Mammary epithelial cell (primary cell): ENCODE measurements at regions not wholly inside any gene's neighbourhood (a gene's known extent, or its start where the extent isn't known, plus 50 kb on each side); places are given as distances from the start of the nearest gene placed in this dataset.

Experiments
- EZH2 ChIP-seq: IDR thresholded peaks from 2 replicates; pipeline ENCODE4 v1.6.1; 2012; ENCODE audit warnings: low read length, inconsistent platforms, borderline replicate concordance
- TF ChIP-seq, protein P1 (sequence below), 2 donors: IDR thresholded peaks in 1 of 2; conservative IDR thresholded peaks in 1 of 2; 2 replicates each; pipeline ENCODE4 v1.5.1; 2011 to 2012; ENCODE audit warnings: inconsistent platforms in 2 of 2, low read length in 2 of 2, mild to moderate bottlenecking in 2 of 2, control low read depth in 1 of 2, low read depth in 1 of 2; ENCODE audit not compliant: insufficient read depth in 1 of 2; ENCODE audit errors: extremely low read depth in 1 of 2

DNA sequence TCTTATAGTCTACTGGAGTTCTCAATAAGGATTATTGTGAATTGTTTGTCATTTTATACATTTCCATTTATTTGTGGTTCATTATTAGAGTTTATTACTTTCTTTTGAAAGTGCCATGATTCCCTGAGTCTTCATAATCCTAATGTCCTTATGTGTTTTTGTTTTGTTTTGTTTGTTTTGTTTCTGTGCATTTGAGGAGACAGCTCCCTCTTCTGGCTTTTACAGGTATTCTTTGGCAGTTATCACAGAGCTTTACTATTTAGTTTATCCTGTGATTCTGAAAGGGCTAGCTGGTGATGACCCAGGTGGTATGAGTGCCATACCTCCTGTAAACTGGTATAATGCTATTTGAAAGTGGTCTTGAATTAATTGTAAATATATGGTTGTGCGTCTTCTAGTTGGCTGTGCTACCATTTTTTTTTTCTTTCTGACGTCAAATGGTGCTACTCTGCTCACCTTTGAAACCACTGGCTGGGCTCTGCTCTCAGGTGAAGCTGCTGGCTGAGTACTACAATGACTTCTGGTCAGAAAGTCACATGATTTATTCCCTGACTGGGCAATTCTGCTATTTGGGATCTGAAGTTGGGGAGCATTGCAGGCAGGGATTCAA lies 751.2 kb downstream of the JRKL start:
- TF ChIP-seq, protein P1, sequence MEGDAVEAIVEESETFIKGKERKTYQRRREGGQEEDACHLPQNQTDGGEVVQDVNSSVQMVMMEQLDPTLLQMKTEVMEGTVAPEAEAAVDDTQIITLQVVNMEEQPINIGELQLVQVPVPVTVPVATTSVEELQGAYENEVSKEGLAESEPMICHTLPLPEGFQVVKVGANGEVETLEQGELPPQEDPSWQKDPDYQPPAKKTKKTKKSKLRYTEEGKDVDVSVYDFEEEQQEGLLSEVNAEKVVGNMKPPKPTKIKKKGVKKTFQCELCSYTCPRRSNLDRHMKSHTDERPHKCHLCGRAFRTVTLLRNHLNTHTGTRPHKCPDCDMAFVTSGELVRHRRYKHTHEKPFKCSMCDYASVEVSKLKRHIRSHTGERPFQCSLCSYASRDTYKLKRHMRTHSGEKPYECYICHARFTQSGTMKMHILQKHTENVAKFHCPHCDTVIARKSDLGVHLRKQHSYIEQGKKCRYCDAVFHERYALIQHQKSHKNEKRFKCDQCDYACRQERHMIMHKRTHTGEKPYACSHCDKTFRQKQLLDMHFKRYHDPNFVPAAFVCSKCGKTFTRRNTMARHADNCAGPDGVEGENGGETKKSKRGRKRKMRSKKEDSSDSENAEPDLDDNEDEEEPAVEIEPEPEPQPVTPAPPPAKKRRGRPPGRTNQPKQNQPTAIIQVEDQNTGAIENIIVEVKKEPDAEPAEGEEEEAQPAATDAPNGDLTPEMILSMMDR (conservative IDR thresholded peaks at IDR 0.05 in 1 of 2, IDR thresholded peaks at IDR 0.05 in 1 of 2; ENCODE audit: extremely low read depth in 1 of 2, insufficient read depth in 1 of 2, low read depth in 1 of 2, low read length in 2 of 2) = peak; percentile 63 to 78
- no peak for TF ChIP-seq EZH2
